WTC11 (cell line): ENCODE measurements at regions not wholly inside any gene's neighbourhood (a gene's known extent, or its start where the extent isn't known, plus 50 kb on each side); places are given as distances from the start of the nearest gene placed in this dataset.

ENCODE experiments used
- ATAC-seq: fragments of 200-7000 bp; cut with Tn5 transposase; 2 replicates; pipeline ENCODE4 v1.10.0; 2021; ENCODE audit warnings: mild to moderate bottlenecking, moderate library complexity
- CTCF ChIA-PET: fragments of 300-600 bp; sonication (Branson Sonifier 250); formaldehyde crosslinking; loops from one replicate; lab custom pipeline; 2021; ENCODE audit warnings: antibody characterized with exemption; lab: Charles Lee
- POLR2A ChIA-PET: fragments of 350-600 bp; sonication (Branson Sonifier 250); formaldehyde crosslinking; loops from one replicate; lab custom pipeline; 2021; ENCODE audit warnings: antibody characterized with exemption; lab: Charles Lee
- DNase-seq: peaks from one replicate; pipeline ENCODE4 v3.0.0; 2021; ENCODE audit warnings: low spot score
- H3K27ac Mint-ChIP-seq: 2 replicates; pipeline ENCODE4 v1.8.0; 2021; ENCODE audit warnings: mixed read lengths
- H3K27me3 Mint-ChIP-seq: 2 replicates; pipeline ENCODE4 v1.8.0; 2021; ENCODE audit warnings: low read depth, mild to moderate bottlenecking, moderate library complexity, mixed read lengths
- H3K36me3 Mint-ChIP-seq: 2 replicates; pipeline ENCODE4 v1.8.0; 2021; ENCODE audit warnings: mixed read lengths
- H3K4me1 Mint-ChIP-seq: 2 replicates; pipeline ENCODE4 v1.8.0; 2022; ENCODE audit warnings: mixed read lengths
- H3K4me3 Mint-ChIP-seq: 2 replicates; pipeline ENCODE4 v1.8.0; 2021; ENCODE audit warnings: mild to moderate bottlenecking, moderate library complexity, mixed read lengths
- H3K9me3 Mint-ChIP-seq: 2 replicates; pipeline ENCODE4 v1.8.0; 2021; ENCODE audit warnings: mixed read lengths
- ATF2 ChIP-seq: sonication (generic); formaldehyde crosslinking; IDR thresholded peaks from 2 replicates; pipeline ENCODE4 v1.8.1; 2022; ENCODE audit warnings: low read depth, missing genetic modification reagents, borderline replicate concordance
- ATF6 ChIP-seq: sonication (generic); formaldehyde crosslinking; IDR thresholded peaks from 2 replicates; pipeline ENCODE4 v1.8.1; 2023; ENCODE audit warnings: mild to moderate bottlenecking, missing genetic modification reagents
- CBFB ChIP-seq: sonication (generic); formaldehyde crosslinking; IDR thresholded peaks from 2 replicates; pipeline ENCODE4 v1.8.1; 2022; ENCODE audit warnings: mild to moderate bottlenecking, low read depth, missing genetic modification reagents
- CREB1 ChIP-seq: sonication (generic); formaldehyde crosslinking; IDR thresholded peaks from 2 replicates; pipeline ENCODE4 v1.8.0; 2023; ENCODE audit warnings: mild to moderate bottlenecking, missing genetic modification reagents
- E2F5 ChIP-seq: sonication (generic); formaldehyde crosslinking; IDR thresholded peaks from 2 replicates; pipeline ENCODE4 v1.8.1; 2022; ENCODE audit warnings: mild to moderate bottlenecking, moderate library complexity, missing genetic modification reagents
- ELF4 ChIP-seq: sonication (generic); formaldehyde crosslinking; IDR thresholded peaks from 2 replicates; pipeline ENCODE4 v1.8.1; 2022; ENCODE audit warnings: low read depth, mild to moderate bottlenecking, moderate library complexity, missing genetic modification reagents
- EMX1 ChIP-seq: fragments of 250-450 bp; sonication (Bioruptor Pico); IDR thresholded peaks from 2 replicates; pipeline ENCODE4 v1.8.0; 2021; ENCODE audit warnings: mild to moderate bottlenecking
- ETV6 ChIP-seq: sonication (generic); formaldehyde crosslinking; IDR thresholded peaks from 2 replicates; pipeline ENCODE4 v1.8.1; 2022; ENCODE audit warnings: mild to moderate bottlenecking, missing genetic modification reagents
- IRF2 ChIP-seq: sonication (generic); formaldehyde crosslinking; IDR thresholded peaks from 2 replicates; pipeline ENCODE4 v1.8.0; 2022; ENCODE audit warnings: low read depth, missing genetic modification reagents, borderline replicate concordance
- MAX ChIP-seq: sonication (generic); formaldehyde crosslinking; IDR thresholded peaks from 2 replicates; pipeline ENCODE4 v1.8.0; 2022; ENCODE audit warnings: mild to moderate bottlenecking, missing genetic modification reagents
- NR2C2 ChIP-seq: sonication (generic); formaldehyde crosslinking; IDR thresholded peaks from 2 replicates; pipeline ENCODE4 v1.8.0; 2022; ENCODE audit warnings: mild to moderate bottlenecking, missing genetic modification reagents
- SOX15 ChIP-seq: fragments of 250-450 bp; sonication (Bioruptor Pico); IDR thresholded peaks from 2 replicates; pipeline ENCODE4 v1.9.0; 2021; ENCODE audit warnings: mild to moderate bottlenecking
- SP1 ChIP-seq: sonication (generic); formaldehyde crosslinking; conservative IDR thresholded peaks from 2 replicates; pipeline ENCODE4 v1.8.1; 2022; ENCODE audit warnings: missing genetic modification reagents
- TEAD1 ChIP-seq: sonication (generic); formaldehyde crosslinking; IDR thresholded peaks from 2 replicates; pipeline ENCODE4 v1.8.0; 2022; ENCODE audit warnings: mild to moderate bottlenecking, missing genetic modification reagents
- TP53 ChIP-seq: sonication (generic); formaldehyde crosslinking; IDR thresholded peaks from 2 replicates; pipeline ENCODE4 v1.8.1; 2023; ENCODE audit warnings: mild to moderate bottlenecking, missing genetic modification reagents
- ZBTB43 ChIP-seq: sonication (generic); formaldehyde crosslinking; IDR thresholded peaks from 2 replicates; pipeline ENCODE4 v1.8.1; 2023; ENCODE audit warnings: mild to moderate bottlenecking, missing genetic modification reagents
- ZNF121 ChIP-seq: sonication (generic); formaldehyde crosslinking; IDR thresholded peaks from 2 replicates; pipeline ENCODE4 v1.8.0; 2023; ENCODE audit warnings: missing genetic modification reagents
- ZNF219 ChIP-seq: sonication (generic); formaldehyde crosslinking; IDR thresholded peaks from 2 replicates; pipeline ENCODE4 v1.8.0; 2023; ENCODE audit warnings: missing genetic modification reagents, mild to moderate bottlenecking, borderline replicate concordance
- ZNF263 ChIP-seq: sonication (generic); formaldehyde crosslinking; IDR thresholded peaks from 2 replicates; pipeline ENCODE4 v1.8.1; 2022; ENCODE audit warnings: low read depth, mild to moderate bottlenecking, moderate library complexity, missing genetic modification reagents
- ZNF281 ChIP-seq: sonication (generic); formaldehyde crosslinking; IDR thresholded peaks from 2 replicates; pipeline ENCODE4 v1.8.0; 2023; ENCODE audit warnings: mild to moderate bottlenecking, missing genetic modification reagents
- ZNF416 ChIP-seq: fragments of 250-450 bp; sonication (Bioruptor Pico); IDR thresholded peaks from 2 replicates; pipeline ENCODE4 v1.9.0; 2021; ENCODE audit warnings: mild to moderate bottlenecking, inconsistent platforms
- ZNF423 ChIP-seq: fragments of 250-450 bp; sonication (Bioruptor Pico); IDR thresholded peaks from 2 replicates; pipeline ENCODE4 v2.1.2; 2022; ENCODE audit warnings: mild to moderate bottlenecking, moderate library complexity

- no peak for TF ChIP-seq SP1 (CRISPR knock-in tag)
- no peak for TF ChIP-seq E2F5 (CRISPR knock-in tag)
- TF ChIP-seq ZNF219: no peak
- H3K9me3 Mint-ChIP-seq: peaks cover 14% of the 10 kb centered on the region
- ATAC-seq (no peak), DNase-seq (no peak)
- no peaks in the 10 kb centered on the region for H3K4me1 Mint-ChIP-seq
- no peak overlapping the region for H3K27ac Mint-ChIP-seq
- POLR2A ChIA-PET: no interaction called here
- no peak overlapping the region for H3K4me3 Mint-ChIP-seq
- H3K36me3 Mint-ChIP-seq: peaks cover 1% of the 10 kb centered on the region; the same call in 1 of the 2 replicates
- no peaks in the 10 kb centered on the region for H3K27me3 Mint-ChIP-seq
- CTCF ChIA-PET: no interaction called here
Observed at GRCh38 chr1:99084562-99084961, 79.9 kb upstream of the PLPPR5 start.

- ATAC-seq: no peak
- H3K27ac Mint-ChIP-seq: no peak overlapping the region
- TF ChIP-seq CBFB (CRISPR knock-in tag): no peak
- TF ChIP-seq E2F5 (CRISPR knock-in tag): no peak
- no peak for TF ChIP-seq ZNF423 (CRISPR knock-in tag)
- TF ChIP-seq TEAD1 (CRISPR knock-in tag): no peak
- TF ChIP-seq ETV6 (CRISPR knock-in tag): no peak
- TF ChIP-seq ZNF416 (CRISPR knock-in tag): no peak
- no peak for TF ChIP-seq IRF2
- TF ChIP-seq, all 79 proteins: peak for 0
- no peak for DNase-seq
- no peaks in the 10 kb centered on the region for H3K4me1 Mint-ChIP-seq
- H3K4me3 Mint-ChIP-seq: no peak overlapping the region
- no peaks in the 10 kb centered on the region for H3K36me3 Mint-ChIP-seq
- ChIA-PET POLR2A (no interaction called here), CTCF (no interaction called here)
- H3K9me3 Mint-ChIP-seq: peaks cover 15% of the 10 kb centered on the region
- no peaks in the 10 kb centered on the region for H3K27me3 Mint-ChIP-seq
Observed at GRCh38 chr1:99086057-99086456, 81.4 kb upstream of the PLPPR5 start.

- ChIA-PET POLR2A (no interaction called here), CTCF (no interaction called here)
- Mint-ChIP-seq H3K4me1 (no peaks in the 10 kb centered on the region), H3K27ac (no peak overlapping the region), H3K9me3 (peaks cover 39% of the 10 kb centered on the region), H3K4me3 (no peak overlapping the region), H3K27me3 (peaks cover 4% of the 10 kb centered on the region; the same call in 1 of the 2 replicates), H3K36me3 (peaks cover 21% of the 10 kb centered on the region)
- DNase-seq (no peak), ATAC-seq (no peak)
- TF ChIP-seq ZNF121 (no peak), ATF2 (CRISPR knock-in tag) (no peak), NR2C2 (no peak), CREB1 (CRISPR knock-in tag) (no peak), ZBTB43 (CRISPR knock-in tag) (no peak), ZNF281 (no peak), ETV6 (CRISPR knock-in tag) (no peak), TP53 (CRISPR knock-in tag) (no peak), SOX15 (CRISPR knock-in tag) (no peak), ELF4 (CRISPR knock-in tag) (no peak), ATF6 (CRISPR knock-in tag) (no peak), ZNF219 (no peak), ZNF263 (no peak), EMX1 (CRISPR knock-in tag) (no peak), MAX (no peak)
Observed at GRCh38 chr1:99098589-99098988, 93.9 kb upstream of the PLPPR5 start.
